ENCODE measurements at regions not wholly inside any gene's neighbourhood (a gene's known extent, or its start where the extent isn't known, plus 50 kb on each side); places are given as distances from the start of the nearest gene placed in this dataset.

DNA sequence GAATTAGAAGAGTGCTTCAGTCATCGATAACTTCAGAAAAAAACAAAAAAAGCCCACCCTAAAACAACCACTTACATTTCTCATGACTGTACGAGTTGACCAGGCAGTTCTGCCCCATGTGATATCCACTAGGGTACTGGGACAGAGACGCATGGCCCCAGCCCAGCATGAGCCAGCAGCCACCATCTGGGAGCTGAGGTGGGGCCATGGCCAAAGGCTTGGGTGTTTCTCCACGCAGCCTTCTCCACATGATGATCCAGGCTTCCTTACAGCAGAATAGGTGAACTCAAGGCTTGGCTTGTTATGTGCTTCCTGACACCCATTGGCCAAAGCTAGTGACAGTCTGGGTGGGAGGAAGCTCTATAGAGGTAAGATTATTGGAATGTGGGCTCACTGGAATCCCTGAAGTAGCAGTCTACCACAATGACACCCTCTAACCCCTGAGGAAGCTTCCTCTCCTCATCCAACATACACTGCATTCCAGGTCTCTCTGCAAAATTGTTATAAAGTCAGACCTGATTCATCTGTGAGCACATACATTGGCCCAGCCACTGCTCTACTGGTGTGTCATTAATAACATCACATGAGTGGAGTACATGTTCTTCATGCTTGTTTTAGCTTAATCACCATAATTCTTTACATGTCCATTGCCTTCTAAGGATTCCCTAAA is 66.3 kb upstream of the NTPCR start:
- peaks cover 0 to 4% of the 10 kb centered on the region in 2 donors for H3K9me3 Mint-ChIP-seq
- DNase-seq (ENCODE audit: low spot score in 2 of 2), result no peak
- no peak for ATAC-seq
- H3K36me3 Mint-ChIP-seq, result no peaks in the 10 kb centered on the region
- H3K27ac Mint-ChIP-seq, result no peak overlapping the region

DNA sequence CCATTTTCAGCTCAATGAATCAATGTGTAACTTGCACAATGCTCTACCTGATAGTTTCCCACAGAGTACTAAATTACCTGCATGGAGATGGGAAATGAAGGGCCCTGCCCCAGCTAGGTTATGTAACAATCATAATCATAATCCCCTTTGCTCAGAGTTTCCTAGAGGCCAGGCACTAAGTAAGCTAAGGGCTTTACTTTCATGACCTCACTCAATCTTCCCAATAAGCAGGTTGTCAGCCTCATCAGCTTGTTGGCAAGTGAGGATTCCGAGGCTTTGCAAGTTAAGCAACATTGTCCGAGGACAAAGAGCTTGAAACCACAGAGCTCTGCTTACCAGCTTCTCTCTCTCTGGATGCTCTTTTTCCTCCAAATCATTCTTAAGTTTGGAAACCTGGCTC is 64.1 kb upstream of the NTPCR start:
- Mint-ChIP-seq H3K36me3 (no peaks in the 10 kb centered on the region), H3K27ac (no peak overlapping the region), H3K9me3 (no peaks in the 10 kb centered on the region)
- ATAC-seq, result no peak
- DNase-seq (ENCODE audit: low spot score in 2 of 2), result no peak

DNA sequence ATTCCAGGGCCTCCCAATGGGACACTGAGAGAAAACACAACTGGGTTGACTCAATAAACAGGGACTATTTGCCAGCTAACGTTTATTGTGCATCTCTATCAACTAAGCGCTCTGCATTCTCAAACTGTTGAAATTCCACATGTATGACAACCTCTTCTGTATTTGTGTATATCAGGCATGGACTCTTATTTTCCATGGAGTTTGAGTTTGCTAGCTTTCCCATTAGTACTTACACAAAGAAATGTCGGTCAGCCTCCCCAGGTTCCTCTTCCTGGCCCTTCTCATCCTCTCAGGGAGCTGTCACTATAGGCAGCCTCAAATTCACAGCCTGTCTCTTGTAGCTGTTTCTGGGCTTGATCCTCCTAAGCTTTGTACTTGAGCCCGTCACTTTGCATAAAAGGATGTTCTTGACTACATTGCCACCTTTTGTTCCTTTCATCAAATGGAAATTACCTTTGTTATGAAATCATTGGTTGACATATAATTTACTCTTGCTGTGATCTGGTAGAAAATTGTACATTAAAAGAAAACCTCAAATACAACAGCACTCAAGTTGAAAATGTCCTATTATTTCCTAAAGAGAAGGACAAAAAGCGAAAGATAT is 60.0 kb upstream of the NTPCR start:
- H3K36me3 Mint-ChIP-seq, result peaks cover 5 to 6% of the 10 kb centered on the region in 2 donors
- ATAC-seq (no peak), DNase-seq (ENCODE audit: low spot score in 2 of 2) (no peak)
- peaks cover 0 to 17% of the 10 kb centered on the region in 2 donors for H3K9me3 Mint-ChIP-seq
- peak overlapping the region; percentile 2 to 40 for H3K27ac Mint-ChIP-seq

DNA sequence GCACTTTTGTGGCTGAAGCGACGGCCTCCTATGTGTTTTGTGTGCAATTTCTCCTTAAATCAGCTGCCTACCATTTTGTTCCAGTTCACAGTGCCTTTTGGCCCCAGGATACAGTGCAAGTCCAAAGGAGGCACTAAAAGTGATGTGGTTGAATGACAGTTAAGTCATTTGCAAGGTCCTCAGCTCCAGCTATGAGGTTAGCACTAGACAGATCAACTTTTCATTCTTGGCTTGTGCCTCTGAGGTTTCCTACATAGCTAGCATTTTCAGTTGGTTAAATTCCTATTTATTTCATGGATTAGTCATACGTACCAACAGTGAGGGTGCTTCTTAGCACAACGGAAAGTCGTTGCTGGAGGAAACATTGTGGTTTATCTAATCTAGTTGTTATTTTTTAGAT is 59.3 kb upstream of the NTPCR start:
- peak; percentile 61 to 86 for ATAC-seq
- DNase-seq (ENCODE audit: low spot score in 2 of 2), result no peak
- H3K9me3 Mint-ChIP-seq, result peaks cover 0 to 17% of the 10 kb centered on the region in 2 donors
- H3K36me3 Mint-ChIP-seq, result peaks cover 5 to 6% of the 10 kb centered on the region in 2 donors
- peak overlapping the region in 1 of 2 donors; percentile 40 for H3K27ac Mint-ChIP-seq

DNA sequence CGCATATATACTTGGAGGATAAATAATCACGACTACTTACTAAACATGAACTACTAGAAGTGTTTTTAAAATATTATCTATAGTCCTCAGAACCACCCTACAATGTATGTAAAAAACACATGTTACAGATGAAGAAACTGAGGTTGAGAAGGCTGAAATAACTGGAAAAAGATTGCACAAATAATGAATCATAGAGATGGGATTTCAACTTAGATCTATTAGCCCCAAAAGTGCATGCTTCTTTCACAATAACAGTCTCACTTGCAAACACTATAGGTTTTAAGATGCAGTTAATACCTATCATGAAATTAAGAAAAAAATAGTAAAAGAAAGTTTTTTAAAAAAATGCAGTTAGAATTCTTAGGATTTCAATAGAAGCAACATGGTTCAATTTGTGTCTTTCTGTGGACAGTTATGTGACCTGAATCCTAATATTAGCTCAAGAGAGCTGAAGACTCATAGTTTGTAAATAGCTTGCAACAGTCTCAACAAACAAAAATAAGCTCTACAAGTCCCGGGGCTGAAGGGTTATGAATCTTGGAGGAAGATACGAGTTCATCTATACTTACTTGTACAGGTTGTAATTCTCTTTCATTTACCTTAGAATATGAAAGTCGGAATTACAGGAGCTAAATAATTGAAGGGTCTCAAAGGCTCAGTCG is 58.6 kb upstream of the NTPCR start:
- H3K36me3 Mint-ChIP-seq, result peaks cover 5 to 6% of the 10 kb centered on the region in 2 donors
- DNase-seq (ENCODE audit: low spot score in 2 of 2), result no peak
- peaks cover 0 to 17% of the 10 kb centered on the region in 2 donors for H3K9me3 Mint-ChIP-seq
- no peak overlapping the region for H3K27ac Mint-ChIP-seq
- ATAC-seq, result no peak

DNA sequence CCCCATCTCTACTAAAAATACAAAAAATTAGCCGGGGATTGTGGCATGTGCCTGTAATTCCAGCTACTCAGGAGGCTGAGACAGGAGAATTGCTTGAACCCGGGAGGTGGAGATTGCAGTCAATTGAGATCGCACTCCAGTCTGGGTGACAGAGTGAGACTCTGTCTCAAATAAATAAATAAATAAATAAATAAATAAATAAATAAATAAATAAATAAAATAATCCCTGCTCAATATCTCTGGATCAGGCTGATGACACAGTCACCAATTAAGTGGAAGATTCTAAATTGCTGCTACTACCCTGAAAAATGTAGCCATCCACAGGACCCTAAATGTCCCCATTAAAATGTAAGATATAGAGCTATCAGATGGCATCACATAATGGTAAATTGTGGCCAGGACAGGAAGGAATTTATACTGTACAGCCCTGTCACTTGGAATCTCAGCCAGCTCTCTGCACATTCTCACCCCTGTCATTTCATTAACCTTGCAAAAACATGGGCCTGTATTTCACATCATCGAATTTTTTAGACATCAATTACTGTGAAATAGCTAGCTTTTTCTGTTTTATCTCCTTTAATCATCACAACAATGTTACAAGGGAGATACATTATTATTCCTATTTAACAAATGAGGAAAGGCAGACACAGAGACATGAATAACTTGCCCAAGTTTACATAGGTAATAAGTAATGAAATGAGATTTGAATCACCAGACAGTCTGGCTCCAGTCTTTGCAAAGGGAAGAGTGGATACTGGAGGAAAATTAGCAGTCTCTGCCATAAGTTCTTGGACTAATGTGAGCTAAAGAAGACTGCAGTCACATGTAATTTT is 56.7 kb upstream of the NTPCR start:
- peaks cover 0 to 17% of the 10 kb centered on the region in 2 donors for H3K9me3 Mint-ChIP-seq
- H3K27ac Mint-ChIP-seq, result no peak overlapping the region
- DNase-seq (ENCODE audit: low spot score in 2 of 2), result no peak
- peaks cover 5 to 6% of the 10 kb centered on the region in 2 donors for H3K36me3 Mint-ChIP-seq
- ATAC-seq, result no peak

DNA sequence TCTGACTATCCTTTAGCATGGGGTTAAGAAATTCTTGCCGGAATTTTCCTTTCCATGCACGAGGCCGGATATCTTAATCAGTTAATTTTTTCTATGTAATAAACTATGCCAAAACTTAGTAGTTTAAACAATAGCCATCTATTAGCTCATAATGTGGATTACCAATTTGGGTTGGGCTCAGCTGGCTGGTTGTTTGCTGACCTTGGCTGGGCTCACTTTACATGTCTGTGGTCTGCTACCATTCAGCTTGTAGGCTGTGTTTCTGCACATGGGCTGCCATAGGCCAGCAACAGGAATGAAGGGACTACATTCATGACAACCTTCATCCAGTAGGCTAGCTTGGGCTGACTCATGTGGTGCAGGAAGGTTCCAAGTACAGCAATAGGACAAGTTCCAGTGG is 56.0 kb upstream of the NTPCR start:
- no peak for ATAC-seq

DNA sequence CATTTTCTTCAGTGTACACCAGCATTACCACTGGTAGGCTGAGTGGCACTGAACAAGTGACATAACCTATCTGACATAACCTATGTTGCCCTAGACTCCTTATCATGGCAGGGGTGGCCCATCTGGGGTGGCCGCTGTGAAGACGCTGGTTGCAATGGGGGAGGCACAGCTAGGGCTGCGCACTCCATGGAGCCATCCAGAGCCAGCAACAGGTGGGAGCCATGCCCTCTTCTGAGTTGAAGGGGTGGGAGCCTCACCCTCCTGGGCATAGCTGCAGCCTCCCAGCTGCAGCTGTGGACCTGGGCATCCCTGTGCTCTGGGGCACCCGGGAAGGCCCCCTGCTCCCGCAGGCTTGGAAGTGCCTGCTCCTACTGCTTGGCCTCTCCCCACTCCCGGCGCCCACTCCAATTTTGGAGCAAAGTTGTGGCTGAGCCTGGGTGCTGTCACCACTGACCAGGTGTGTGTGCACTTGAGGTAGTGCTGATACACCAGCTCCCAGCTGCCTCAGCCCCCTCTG is 52.4 kb upstream of the NTPCR start:
- Mint-ChIP-seq H3K27ac (no peak overlapping the region), H3K9me3 (peaks cover 0 to 12% of the 10 kb centered on the region in 2 donors), H3K36me3 (peaks cover under 1 to 6% of the 10 kb centered on the region in 2 donors)
- DNase-seq (ENCODE audit: low spot score in 2 of 2), result no peak
- no peak for ATAC-seq

More for the DNA sequence above, 56.0 kb upstream of the NTPCR start:
- no peak overlapping the region for H3K27ac Mint-ChIP-seq
- peaks cover 0 to 17% of the 10 kb centered on the region in 2 donors for H3K9me3 Mint-ChIP-seq
- no peak for DNase-seq (ENCODE audit: low spot score in 2 of 2)
- H3K36me3 Mint-ChIP-seq, result peaks cover 5 to 6% of the 10 kb centered on the region in 2 donors

DNA sequence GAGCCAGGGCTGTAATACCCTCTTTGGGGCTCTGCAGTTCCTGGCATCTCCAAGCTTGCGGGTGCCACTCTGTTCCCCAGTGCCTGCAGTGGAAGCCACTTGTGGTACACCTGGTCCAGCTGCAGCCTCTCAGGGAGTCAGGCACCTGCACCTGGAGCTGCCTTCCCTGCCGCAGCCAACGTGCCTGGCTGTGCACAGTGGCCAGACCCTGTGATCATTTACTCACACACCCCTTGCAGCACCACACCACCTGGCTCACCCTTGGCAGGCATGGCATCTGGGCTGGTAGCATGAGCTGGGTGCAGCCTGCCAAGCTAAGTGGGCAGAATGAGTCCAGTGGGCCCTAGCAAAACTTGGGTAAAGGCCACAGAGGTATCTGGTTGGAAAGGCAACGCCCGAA is 51.1 kb upstream of the NTPCR start:
- Mint-ChIP-seq H3K9me3 (peaks cover 0 to 4% of the 10 kb centered on the region in 2 donors), H3K36me3 (no peaks in the 10 kb centered on the region), H3K27ac (no peak overlapping the region)
- ATAC-seq (no peak), DNase-seq (ENCODE audit: low spot score in 2 of 2) (no peak)

DNA sequence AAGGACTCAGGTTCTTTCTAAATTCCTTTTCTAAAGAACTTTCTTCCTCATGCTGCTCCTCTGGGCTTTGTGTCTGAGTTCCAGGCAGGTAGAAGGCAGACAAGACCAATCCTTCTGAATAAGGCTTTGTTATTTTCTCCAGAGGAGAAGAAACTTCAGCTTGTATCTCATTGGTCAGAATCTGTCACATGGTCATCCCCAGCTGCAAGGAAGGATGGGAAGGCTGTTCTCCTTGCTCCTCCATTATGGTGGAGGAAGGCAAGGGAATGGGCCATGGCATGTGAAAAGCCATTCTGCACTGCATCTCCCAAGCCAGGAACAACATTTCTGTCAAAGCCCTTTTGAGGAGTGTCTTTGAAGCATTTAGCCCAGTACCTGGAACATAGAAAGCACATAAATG is 50.6 kb upstream of the NTPCR start:
- DNase-seq (ENCODE audit: low spot score in 2 of 2) (no peak), ATAC-seq (no peak)
- H3K36me3 Mint-ChIP-seq, result no peaks in the 10 kb centered on the region
- peaks cover 0 to 1% of the 10 kb centered on the region in 2 donors for H3K9me3 Mint-ChIP-seq
- no peak overlapping the region for H3K27ac Mint-ChIP-seq

Data from activated naive CD4-positive, alpha-beta T cell treated with anti-CD3 and anti-CD28 coated beads, Interleukin-2, amount 50 U/mL, for 72 hours (primary cell).